ENCODE measurements at regions not wholly inside any gene's neighbourhood (a gene's known extent, or its start where the extent isn't known, plus 50 kb on each side); places are given as distances from the start of the nearest gene placed in this dataset.

DNA sequence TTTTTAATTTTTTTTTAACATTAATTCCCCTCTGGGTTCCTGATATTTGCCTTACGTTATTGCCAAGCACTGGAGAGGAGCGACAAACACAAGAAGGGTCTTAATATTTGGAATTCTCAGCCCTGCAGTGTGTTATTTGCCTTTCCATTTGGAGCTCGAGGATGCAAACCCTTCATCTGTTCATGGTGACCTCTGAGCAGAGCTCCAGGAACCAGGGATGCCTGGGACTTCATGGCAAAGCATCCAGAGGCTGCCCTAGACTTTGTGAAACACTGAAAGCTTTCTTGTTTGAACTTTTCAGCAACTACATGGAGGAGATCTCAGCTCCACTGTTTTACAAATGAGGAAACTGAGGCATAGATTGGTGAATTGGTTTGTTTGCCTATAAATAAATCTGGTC is 254.2 kb downstream of the CBLN1 start:
- TF ChIP-seq, protein P1, sequence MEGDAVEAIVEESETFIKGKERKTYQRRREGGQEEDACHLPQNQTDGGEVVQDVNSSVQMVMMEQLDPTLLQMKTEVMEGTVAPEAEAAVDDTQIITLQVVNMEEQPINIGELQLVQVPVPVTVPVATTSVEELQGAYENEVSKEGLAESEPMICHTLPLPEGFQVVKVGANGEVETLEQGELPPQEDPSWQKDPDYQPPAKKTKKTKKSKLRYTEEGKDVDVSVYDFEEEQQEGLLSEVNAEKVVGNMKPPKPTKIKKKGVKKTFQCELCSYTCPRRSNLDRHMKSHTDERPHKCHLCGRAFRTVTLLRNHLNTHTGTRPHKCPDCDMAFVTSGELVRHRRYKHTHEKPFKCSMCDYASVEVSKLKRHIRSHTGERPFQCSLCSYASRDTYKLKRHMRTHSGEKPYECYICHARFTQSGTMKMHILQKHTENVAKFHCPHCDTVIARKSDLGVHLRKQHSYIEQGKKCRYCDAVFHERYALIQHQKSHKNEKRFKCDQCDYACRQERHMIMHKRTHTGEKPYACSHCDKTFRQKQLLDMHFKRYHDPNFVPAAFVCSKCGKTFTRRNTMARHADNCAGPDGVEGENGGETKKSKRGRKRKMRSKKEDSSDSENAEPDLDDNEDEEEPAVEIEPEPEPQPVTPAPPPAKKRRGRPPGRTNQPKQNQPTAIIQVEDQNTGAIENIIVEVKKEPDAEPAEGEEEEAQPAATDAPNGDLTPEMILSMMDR (IDR thresholded peaks at IDR 0.05 in 4 of 5, conservative IDR thresholded peaks at IDR 0.05 in 1 of 5) = no peak
- TF ChIP-seq POLR2A (IDR thresholded peaks at IDR 0.05) = no peak

Measured in gastrocnemius medialis (tissue), 4 donors.